HG02938 (cell line): ENCODE measurements at regions not wholly inside any gene's neighbourhood (a gene's known extent, or its start where the extent isn't known, plus 50 kb on each side); places are given as distances from the start of the nearest gene placed in this dataset.

Experiments
- ATAC-seq: cut with Tn5 transposase; IDR thresholded peaks from one replicate; pipeline ENCODE4 v1.9.1; 2021; ENCODE audit warnings: mild to moderate bottlenecking, moderate library complexity; ENCODE audit not compliant: unreplicated experiment

GRCh38 chr11:28466506-28466905 lies 358.3 kb downstream of the METTL15 start:
- ATAC-seq, result no peak

DNA sequence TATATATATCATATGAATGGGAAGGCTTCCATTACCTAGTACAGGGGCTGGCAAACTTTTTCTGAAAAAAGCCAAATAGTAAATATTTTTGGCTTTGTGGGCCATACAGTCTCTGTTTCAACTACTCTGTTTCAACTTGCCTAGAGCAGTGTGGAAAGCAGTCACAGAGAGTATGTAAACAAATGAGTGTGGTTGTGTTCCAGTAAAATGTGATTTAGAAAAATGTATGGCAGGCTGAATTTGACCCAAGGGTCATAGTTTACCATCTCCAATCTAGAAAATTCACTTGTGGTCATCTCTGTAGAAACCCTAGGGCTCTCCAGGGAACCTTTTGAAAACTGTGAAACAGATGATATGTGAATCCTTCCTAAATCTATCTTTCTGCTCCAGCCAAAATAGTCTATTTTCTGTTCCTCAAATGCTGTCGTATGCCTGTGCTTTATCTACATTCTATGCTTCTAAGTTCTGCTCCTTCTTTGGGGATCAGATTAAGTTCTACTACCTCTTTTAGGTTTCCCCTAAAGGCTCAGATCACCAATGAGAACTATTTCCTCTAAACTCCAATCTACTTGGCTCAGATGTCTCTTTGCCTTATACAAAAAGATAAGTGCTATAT lies 356.2 kb downstream of the METTL15 start:
- no peak for ATAC-seq

DNA sequence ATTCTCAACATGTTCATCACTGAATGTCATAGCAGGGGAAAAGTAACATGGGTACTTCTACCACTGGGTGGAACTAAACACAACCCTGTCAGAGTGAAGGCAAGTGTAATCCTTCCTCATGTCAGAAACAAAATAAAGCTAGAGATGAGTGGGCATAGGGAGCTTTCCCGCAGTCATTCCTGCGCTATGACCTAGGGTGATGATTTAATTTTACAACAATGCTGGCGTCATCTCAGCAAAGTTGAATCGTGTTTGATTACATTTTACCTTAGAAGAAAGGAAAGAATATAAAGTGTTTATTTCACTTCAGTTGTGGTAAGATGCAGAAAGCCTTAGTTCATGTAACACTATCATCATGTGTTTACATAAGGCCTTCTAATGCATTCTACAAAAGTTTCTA lies 355.6 kb downstream of the METTL15 start:
- ATAC-seq, result no peak

- ATAC-seq, result no peak
Measured at GRCh38 chr11:28461846-28462245, 353.7 kb downstream of the METTL15 start.

DNA sequence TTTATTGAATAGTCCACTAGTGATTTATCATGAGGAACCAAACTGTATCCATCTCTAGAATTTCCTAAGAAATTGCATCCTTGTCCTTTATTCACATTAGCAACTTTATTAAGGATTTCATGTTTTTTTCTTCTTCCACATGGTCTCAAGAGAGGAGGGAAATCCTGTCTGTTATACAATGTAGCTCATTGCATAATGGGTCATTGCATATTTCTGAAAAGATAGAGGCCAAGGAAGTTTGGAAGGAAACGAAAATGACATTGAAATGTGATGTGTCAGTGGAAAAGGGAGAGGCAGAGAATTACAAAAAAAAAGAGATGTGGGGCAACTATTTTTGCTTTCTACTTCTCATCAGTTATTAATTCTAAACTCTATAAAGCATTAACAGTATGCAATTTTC lies 353.1 kb downstream of the METTL15 start:
- ATAC-seq, result no peak

GRCh38 chr11:28460348-28460747 lies 352.2 kb downstream of the METTL15 start:
- no peak for ATAC-seq

DNA sequence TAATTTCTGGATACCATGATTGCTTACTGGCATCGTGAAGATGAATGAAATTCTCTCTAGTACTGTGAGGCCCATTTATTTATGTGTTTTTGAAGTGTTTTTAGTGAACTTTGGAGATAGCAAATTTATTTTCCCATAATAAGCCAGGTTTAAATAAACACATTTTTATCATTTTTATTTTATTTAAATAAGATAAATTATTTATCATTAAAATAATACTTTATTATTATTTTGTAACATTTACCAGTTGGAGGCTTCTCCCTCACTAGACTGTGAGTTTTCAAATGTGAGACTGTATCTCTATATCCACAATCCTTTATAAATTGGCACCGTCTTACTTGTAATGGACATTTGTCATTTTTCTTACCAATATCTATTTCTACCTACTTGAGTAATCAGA lies 351.7 kb downstream of the METTL15 start:
- ATAC-seq, result no peak

- no peak for ATAC-seq
Measured at GRCh38 chr11:28457481-28458065, 349.4 kb downstream of the METTL15 start.

GRCh38 chr11:28448186-28448585 lies 340.0 kb downstream of the METTL15 start:
- no peak for ATAC-seq

- ATAC-seq, result no peak
Measured at GRCh38 chr11:28447226-28447625, 339.0 kb downstream of the METTL15 start.

GRCh38 chr11:28442131-28442530 lies 333.9 kb downstream of the METTL15 start:
- no peak for ATAC-seq

GRCh38 chr11:28439403-28439802 lies 331.2 kb downstream of the METTL15 start:
- no peak for ATAC-seq

DNA sequence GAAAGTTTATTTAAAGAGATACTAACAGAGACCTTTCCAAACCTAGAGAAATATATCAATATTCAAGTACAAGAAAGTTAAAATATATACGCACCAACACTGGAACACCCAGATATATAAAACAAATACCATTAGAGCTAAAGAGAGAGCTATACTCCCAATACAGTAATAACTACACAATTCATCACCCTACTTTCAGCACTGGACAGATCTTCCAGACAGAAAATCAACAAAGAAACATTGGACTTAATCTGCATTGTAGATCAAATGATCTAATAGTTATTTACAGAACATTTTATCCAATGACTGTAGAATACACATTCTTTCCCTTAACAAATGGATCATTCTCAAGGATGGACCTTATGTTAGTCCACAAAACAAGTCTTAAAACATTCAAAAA lies 311.9 kb downstream of the METTL15 start:
- no peak for ATAC-seq

DNA sequence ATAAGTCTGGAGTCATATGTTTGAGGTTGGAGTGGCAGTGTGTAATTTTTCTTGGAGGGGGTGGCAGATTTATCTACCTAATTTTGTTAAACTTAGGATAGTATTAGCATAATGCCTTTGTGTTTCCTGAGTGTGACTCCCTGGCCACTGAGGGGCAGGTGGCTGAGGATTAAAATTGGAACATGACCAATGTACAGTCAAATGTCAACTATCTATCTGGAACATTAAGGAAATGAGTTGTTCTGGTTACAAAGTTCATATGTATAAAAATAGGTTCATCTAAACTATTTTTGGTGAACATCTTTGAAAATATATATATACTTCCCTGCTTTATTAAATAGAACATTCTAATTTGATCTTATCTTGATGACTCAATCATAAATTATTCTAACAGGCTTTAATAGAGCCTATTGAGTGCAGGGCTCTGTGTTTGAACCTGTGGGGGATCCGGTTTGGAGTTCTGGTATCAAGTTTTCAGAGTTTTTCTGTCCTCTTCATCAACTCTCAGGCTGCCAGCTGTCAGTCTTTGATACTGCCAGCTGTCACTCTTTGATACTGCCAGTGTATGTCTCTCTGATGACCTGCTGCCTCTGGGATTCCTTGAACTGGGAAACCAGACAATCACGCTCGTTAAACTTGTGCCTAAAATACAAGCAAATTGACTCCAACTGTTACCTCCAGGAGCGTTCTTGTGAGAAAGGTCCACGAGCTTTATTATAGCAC lies 309.6 kb downstream of the METTL15 start:
- no peak for ATAC-seq

DNA sequence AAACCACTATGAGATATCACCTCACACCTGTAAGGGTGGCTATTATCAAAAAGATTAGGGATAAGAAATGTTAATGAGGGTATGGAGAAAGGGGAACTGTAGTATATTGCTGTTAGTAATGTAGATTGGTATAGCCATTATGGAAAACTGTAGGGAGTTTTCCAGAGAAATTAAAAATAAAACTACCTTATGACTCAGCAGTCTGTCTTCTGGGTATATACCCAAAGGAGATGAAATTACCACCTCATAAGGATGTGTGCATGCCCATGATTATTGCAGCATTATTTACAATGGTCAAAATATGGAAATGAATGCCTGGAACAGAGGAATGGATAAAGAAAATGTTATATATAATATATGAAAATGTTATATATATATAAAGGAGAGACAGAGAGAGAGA lies 303.8 kb downstream of the METTL15 start:
- no peak for ATAC-seq

GRCh38 chr11:28401446-28401845 lies 293.3 kb downstream of the METTL15 start:
- ATAC-seq, result no peak

DNA sequence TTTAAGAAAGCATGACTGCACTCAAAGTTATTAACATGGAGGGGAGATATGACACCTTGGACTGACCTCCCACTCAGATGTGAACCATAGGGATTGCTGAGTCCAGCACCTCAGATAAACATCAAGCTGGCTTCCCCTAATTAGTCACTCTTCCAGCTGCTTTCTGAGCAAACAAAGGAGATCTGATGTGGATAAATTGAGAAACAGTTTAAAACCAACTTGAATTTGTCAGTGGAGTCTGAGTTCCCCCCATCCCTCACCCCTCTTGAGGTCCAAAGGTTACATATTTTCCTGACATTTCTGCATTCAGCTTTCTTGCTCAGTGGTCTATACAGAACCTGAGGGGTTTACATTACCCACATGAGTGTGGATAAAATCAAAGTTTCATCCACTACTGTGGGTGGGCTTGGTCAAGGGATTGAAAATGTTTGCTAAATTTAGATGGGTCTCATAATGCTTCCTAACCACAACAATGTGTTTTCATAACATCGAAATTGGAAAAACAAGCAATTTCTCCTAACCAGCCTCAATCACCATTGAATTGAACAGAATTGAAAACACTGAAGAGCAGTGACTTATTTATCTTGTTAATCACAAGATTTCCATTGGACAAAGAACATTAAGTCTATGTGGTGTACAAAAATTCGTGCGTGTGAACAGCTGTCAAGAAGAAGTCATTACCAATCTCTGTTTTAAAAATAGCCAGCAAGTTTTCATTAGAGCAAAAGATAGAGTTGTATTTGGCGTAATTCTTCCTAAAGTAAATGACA lies 292.3 kb downstream of the METTL15 start:
- ATAC-seq, result no peak

DNA sequence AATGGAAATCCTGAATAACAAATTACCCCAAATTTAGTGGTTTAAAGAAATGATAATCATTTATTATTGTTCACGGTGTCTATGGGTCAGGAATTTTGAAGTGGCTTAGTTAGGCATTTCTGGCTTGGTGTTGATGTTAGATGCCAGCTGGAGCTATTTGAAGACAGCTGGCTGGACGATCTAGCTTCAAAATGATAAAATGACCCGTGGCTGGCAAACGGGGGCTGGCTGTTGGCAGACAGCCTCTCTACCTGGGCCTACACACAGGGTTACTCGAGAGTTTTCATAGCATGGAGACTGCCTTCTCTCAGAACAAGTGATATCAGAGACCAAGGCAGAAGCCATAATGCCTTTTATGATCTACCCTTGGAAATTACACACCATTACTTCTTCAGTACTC lies 285.2 kb downstream of the METTL15 start:
- ATAC-seq, result no peak

- no peak for ATAC-seq
Measured at GRCh38 chr11:28384418-28384817, 276.2 kb downstream of the METTL15 start.

GRCh38 chr11:28383456-28383855 lies 275.3 kb downstream of the METTL15 start:
- no peak for ATAC-seq
